HAP-1 (cell line): ENCODE measurements at regions not wholly inside any gene's neighbourhood (a gene's known extent, or its start where the extent isn't known, plus 50 kb on each side); places are given as distances from the start of the nearest gene placed in this dataset.

ENCODE experiments used
- DNase-seq, 2 experiments: peaks; one replicate each; pipeline ENCODE4 v3.0.0-alpha.2; 2016 to 2020; ENCODE audit warnings: low spot score in 2 of 2
- H3K27me3 ChIP-seq: fragments of 250-450 bp; sonication (Bioruptor Pico); 2 replicates; pipeline ENCODE4 v1.5.1; 2020; ENCODE audit warnings: low read depth, mild to moderate bottlenecking, moderate library complexity
- H3K36me3 ChIP-seq: fragments of 250-450 bp; sonication (Bioruptor Pico); replicated peaks from 2 replicates; pipeline ENCODE4 v1.5.1; 2020; ENCODE audit warnings: mild to moderate bottlenecking
- H3K4me1 ChIP-seq: fragments of 250-450 bp; sonication (Bioruptor Pico); 2 replicates; pipeline ENCODE4 v1.5.1; 2020; ENCODE audit warnings: mild to moderate bottlenecking
- H3K4me3 ChIP-seq: fragments of 250-450 bp; sonication (Bioruptor Pico); 2 replicates; pipeline ENCODE4 v1.5.1; 2020; ENCODE audit warnings: mild to moderate bottlenecking, moderate library complexity
- H3K9me3 ChIP-seq: fragments of 250-450 bp; sonication (Bioruptor Pico); 2 replicates; pipeline ENCODE4 v1.5.1; 2020; ENCODE audit warnings: mild to moderate bottlenecking, moderate library complexity
- in situ Hi-C: fragments of 300-500 bp; cut with MboI; formaldehyde crosslinking; loops from 3 replicates; pipeline ENCODE4 v1.14.3; 2020; ENCODE audit warnings: low sequenced_read_pairs, inconsistent platforms, mixed read lengths

GRCh38 chr16:9248162-9248561 lies 156.7 kb downstream of the HAPSTR1 start:
- in situ Hi-C loops, result no loop called here
- no peaks in the 10 kb centered on the region for H3K36me3 ChIP-seq
- no peak for DNase-seq
- no peaks in the 10 kb centered on the region for H3K27me3 ChIP-seq
- no peaks in the 10 kb centered on the region for H3K9me3 ChIP-seq
- H3K4me1 ChIP-seq, result no peaks in the 10 kb centered on the region
- no peak overlapping the region for H3K4me3 ChIP-seq

- Histone ChIP-seq H3K4me3 (no peak overlapping the region), H3K27me3 (no peaks in the 10 kb centered on the region), H3K9me3 (no peaks in the 10 kb centered on the region), H3K4me1 (no peaks in the 10 kb centered on the region), H3K36me3 (no peaks in the 10 kb centered on the region)
- in situ Hi-C loops, result no loop called here
- DNase-seq, result no peak
Observed at GRCh38 chr16:9249534-9249933, 158.1 kb downstream of the HAPSTR1 start.

DNA sequence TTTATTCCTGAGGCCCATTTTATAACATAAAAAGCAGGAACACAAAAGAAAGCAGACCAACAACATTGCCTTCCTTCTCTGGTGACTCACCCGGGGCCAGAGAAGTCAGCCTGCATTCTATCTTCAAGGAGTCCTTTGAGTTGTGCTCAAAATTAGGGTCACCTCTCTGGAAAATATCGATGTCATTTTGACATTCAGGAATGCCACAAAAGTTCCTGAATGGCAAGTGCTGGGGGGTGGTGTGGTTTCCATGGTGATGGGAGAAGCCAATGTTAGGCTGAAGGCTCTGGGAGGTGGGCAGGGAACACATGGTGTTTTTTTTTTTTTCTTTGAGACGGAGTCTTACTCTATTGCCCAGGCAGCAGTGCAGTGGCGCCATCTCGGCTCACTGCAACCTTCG lies 159.6 kb downstream of the HAPSTR1 start:
- in situ Hi-C loops, result loop anchor here (10.0 kb wide), 1 partner anchor 934 kb away; the partner anchor contains the start of gene GRIN2A
- Histone ChIP-seq H3K27me3 (no peaks in the 10 kb centered on the region), H3K4me3 (no peak overlapping the region), H3K9me3 (no peaks in the 10 kb centered on the region), H3K36me3 (no peaks in the 10 kb centered on the region), H3K4me1 (no peaks in the 10 kb centered on the region)
- DNase-seq, result no peak

- H3K9me3 ChIP-seq, result no peaks in the 10 kb centered on the region
- in situ Hi-C loops, result loop anchor here (10.0 kb wide), 1 partner anchor 930 kb away; the partner anchor contains the start of gene GRIN2A
- H3K4me3 ChIP-seq, result no peak overlapping the region
- no peaks in the 10 kb centered on the region for H3K4me1 ChIP-seq
- H3K36me3 ChIP-seq, result no peaks in the 10 kb centered on the region
- H3K27me3 ChIP-seq, result no peaks in the 10 kb centered on the region; the same call in 1 of the 2 replicates
- DNase-seq, result no peak
Observed at GRCh38 chr16:9254863-9255262, 163.4 kb downstream of the HAPSTR1 start.

- Histone ChIP-seq H3K27me3 (no peaks in the 10 kb centered on the region; the same call in 1 of the 2 replicates), H3K4me3 (no peak overlapping the region), H3K36me3 (no peaks in the 10 kb centered on the region), H3K4me1 (no peaks in the 10 kb centered on the region), H3K9me3 (no peaks in the 10 kb centered on the region)
- in situ Hi-C loops, result loop anchor here (10.0 kb wide), 1 partner anchor 929 kb away; the partner anchor contains the start of gene GRIN2A
- DNase-seq, result peak in 1 of 2 experiments; percentile 82
Observed at GRCh38 chr16:9256196-9256595, 164.8 kb downstream of the HAPSTR1 start.

DNA sequence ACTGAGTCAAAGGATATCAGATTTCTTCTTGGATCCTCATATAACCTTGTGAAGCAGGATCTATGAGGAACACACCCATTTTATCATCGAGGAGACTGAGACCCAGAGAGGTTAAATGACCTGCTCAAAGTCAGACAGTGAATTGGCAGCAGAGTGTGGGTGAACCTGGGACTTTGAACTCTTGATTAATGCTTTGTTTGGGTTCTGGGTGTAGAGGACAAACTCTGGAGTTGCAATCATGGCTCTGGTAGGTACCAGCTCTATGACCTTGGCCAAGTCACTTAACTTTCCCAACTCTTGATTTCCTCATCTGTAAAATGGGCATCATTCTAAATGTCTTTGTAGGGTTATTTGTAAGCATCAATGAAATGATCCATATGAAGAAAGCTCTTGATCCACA lies 166.4 kb downstream of the HAPSTR1 start:
- DNase-seq, result no peak
- Histone ChIP-seq H3K4me1 (no peaks in the 10 kb centered on the region), H3K27me3 (no peaks in the 10 kb centered on the region; the same call in none of the 2 replicates), H3K4me3 (no peak overlapping the region), H3K9me3 (no peaks in the 10 kb centered on the region), H3K36me3 (no peaks in the 10 kb centered on the region)
- in situ Hi-C loops, result loop anchor here (10.0 kb wide), 1 partner anchor 927 kb away; the partner anchor contains the start of gene GRIN2A

- Histone ChIP-seq H3K27me3 (no peaks in the 10 kb centered on the region; the same call in none of the 2 replicates), H3K4me3 (no peak overlapping the region), H3K9me3 (no peaks in the 10 kb centered on the region), H3K36me3 (no peaks in the 10 kb centered on the region), H3K4me1 (no peaks in the 10 kb centered on the region)
- in situ Hi-C loops, result loop anchor here (10.0 kb wide), 1 partner anchor 926 kb away; the partner anchor contains the start of gene GRIN2A
- peak in 1 of 2 experiments; percentile 54 for DNase-seq
Observed at GRCh38 chr16:9258423-9259051, 167.1 kb downstream of the HAPSTR1 start.

DNA sequence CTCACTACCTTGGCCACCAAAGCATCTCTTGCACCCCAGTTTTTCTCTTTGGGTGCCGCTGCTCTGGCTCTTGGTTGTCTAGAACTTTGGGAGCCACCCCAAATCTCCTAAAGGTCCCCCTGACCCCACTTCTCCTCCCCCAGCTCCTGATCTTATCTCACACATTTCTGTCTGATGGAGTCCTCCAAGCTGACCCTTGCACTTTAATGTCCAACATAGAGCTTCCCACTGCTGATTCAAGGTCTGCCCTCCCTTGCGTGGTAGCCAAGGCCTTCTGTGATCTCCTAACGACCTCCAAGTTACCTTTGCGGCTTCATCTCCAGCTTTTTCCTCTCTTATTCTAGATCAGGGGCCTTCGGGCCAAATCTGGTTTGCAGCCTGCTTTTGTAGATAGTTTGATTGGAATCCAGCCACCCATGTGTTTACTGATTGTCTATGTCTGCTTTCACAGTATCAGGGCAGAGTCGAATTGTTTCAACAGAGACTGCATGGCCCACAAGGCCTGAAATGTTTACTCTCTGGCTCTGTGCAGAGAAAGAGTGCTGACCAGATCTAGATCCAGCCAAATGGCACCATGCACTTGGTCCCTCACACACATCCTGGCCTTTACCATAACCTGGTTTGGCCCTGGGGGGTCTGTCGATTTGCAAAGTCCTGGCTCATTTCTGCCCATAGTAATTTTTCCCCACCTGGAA lies 168.6 kb downstream of the HAPSTR1 start:
- Histone ChIP-seq H3K4me3 (no peak overlapping the region), H3K27me3 (no peaks in the 10 kb centered on the region; the same call in none of the 2 replicates), H3K9me3 (no peaks in the 10 kb centered on the region), H3K4me1 (no peaks in the 10 kb centered on the region), H3K36me3 (no peaks in the 10 kb centered on the region)
- in situ Hi-C loops, result loop anchor here (10.0 kb wide), 1 partner anchor 925 kb away; the partner anchor contains the start of gene GRIN2A
- no peak for DNase-seq

DNA sequence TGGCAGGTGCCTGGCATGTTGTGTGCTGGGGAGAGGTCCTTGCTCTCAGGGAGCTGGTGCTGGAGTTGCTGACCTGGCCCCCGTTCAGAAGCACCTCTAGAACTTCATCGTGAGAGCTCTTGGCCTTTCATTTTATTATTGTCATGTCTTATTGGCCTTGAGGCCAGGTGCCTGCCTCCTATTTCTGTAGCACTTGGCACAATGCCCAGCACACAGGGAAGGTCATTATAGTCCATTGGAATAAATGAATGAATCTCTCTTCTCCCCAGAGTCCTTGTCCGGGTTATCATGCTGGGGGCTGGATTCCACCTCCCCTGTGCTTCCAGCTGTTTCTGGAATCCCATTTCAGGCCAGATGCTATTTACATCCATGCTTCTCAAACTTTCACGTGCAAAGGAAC lies 169.2 kb downstream of the HAPSTR1 start:
- in situ Hi-C loops, result no loop called here
- H3K4me3 ChIP-seq, result no peak overlapping the region
- no peaks in the 10 kb centered on the region for H3K4me1 ChIP-seq
- H3K36me3 ChIP-seq, result no peaks in the 10 kb centered on the region
- no peak for DNase-seq
- H3K27me3 ChIP-seq, result no peaks in the 10 kb centered on the region; the same call in none of the 2 replicates
- H3K9me3 ChIP-seq, result no peaks in the 10 kb centered on the region

GRCh38 chr16:9261376-9261775 lies 169.9 kb downstream of the HAPSTR1 start:
- Histone ChIP-seq H3K27me3 (no peaks in the 10 kb centered on the region; the same call in none of the 2 replicates), H3K9me3 (no peaks in the 10 kb centered on the region), H3K4me1 (no peaks in the 10 kb centered on the region), H3K4me3 (no peak overlapping the region), H3K36me3 (no peaks in the 10 kb centered on the region)
- in situ Hi-C loops, result no loop called here
- no peak for DNase-seq

GRCh38 chr16:9262941-9263715 lies 171.7 kb downstream of the HAPSTR1 start:
- Histone ChIP-seq H3K4me1 (no peaks in the 10 kb centered on the region), H3K27me3 (no peaks in the 10 kb centered on the region; the same call in none of the 2 replicates), H3K36me3 (no peaks in the 10 kb centered on the region), H3K9me3 (no peaks in the 10 kb centered on the region), H3K4me3 (no peak overlapping the region)
- DNase-seq, result no peak
- in situ Hi-C loops, result no loop called here

DNA sequence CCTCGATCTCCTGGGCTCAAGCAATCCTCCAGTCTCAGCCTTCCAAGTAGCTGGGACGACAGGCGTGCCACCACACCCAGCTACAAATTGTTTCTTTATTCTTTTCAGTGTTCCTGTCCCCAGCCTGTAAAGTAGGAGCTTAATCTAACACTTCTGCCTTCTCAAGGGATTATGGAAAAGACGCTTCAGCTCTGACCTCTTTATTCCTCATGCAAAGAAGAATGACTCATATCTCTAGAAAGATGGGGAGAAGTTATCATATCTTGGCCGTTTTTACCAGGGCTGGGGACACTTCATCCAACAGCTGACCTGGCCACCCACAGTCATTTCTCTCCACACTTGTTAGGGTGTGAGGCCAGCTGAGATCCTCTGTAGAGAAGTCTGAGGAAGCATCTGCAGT lies 172.6 kb downstream of the HAPSTR1 start:
- Histone ChIP-seq H3K27me3 (no peaks in the 10 kb centered on the region; the same call in 1 of the 2 replicates), H3K36me3 (no peaks in the 10 kb centered on the region), H3K4me1 (no peaks in the 10 kb centered on the region), H3K9me3 (no peaks in the 10 kb centered on the region), H3K4me3 (no peak overlapping the region)
- DNase-seq, result no peak
- in situ Hi-C loops, result no loop called here

DNA sequence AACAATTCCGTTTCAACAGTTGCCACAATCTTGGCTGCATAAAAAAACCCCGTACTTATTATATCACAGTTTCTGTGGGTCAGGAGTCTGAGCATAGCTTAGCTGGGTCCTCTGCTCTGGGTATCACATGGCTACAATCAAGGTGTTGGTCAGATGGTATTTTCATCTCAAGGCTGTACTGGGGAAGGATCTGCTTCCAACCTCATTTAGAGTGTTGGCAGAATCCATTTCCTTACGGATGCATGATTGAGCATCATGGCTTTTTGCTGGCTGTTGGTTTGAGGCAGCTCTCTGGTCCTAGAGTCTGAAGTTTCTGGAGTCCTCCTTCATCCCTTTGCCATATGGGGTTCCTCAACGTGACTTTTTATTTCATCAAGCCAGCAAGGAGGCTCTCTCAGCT lies 177.0 kb downstream of the HAPSTR1 start:
- DNase-seq, result no peak
- Histone ChIP-seq H3K4me3 (no peak overlapping the region), H3K4me1 (no peaks in the 10 kb centered on the region), H3K27me3 (no peaks in the 10 kb centered on the region), H3K9me3 (no peaks in the 10 kb centered on the region), H3K36me3 (no peaks in the 10 kb centered on the region)
- in situ Hi-C loops, result no loop called here
